Erythroblast (primary cell): ENCODE measurements at regions not wholly inside any gene's neighbourhood (a gene's known extent, or its start where the extent isn't known, plus 50 kb on each side); places are given as distances from the start of the nearest gene placed in this dataset.

ENCODE experiments used
- GATA1 ChIP-seq: IDR thresholded peaks from 2 replicates; pipeline ENCODE4 v1.6.1; 2011; ENCODE audit warnings: low read depth, mild to moderate bottlenecking, control low read depth, low read length, moderate library complexity
- POLR2A ChIP-seq: IDR thresholded peaks from 2 replicates; pipeline ENCODE4 v1.6.1; 2011; ENCODE audit warnings: mild to moderate bottlenecking, low read length

GRCh38 chr4:116092961-116093360 is 979.5 kb upstream of the NDST4 start:
- TF ChIP-seq POLR2A (no peak), GATA1 (no peak)
